WI38 (cell line): ENCODE measurements at regions not wholly inside any gene's neighbourhood (a gene's known extent, or its start where the extent isn't known, plus 50 kb on each side); places are given as distances from the start of the nearest gene placed in this dataset.

Experiments
- H3K4me3 ChIP-seq: 2 replicates; pipeline ENCODE4 v1.5.1; 2011; ENCODE audit warnings: low read depth, mild to moderate bottlenecking, control low read depth, low read length
- CTCF ChIP-seq: IDR thresholded peaks from 2 replicates; pipeline ENCODE4 v1.5.1; 2012; ENCODE audit warnings: low read depth, mild to moderate bottlenecking, control low read depth, low read length

DNA sequence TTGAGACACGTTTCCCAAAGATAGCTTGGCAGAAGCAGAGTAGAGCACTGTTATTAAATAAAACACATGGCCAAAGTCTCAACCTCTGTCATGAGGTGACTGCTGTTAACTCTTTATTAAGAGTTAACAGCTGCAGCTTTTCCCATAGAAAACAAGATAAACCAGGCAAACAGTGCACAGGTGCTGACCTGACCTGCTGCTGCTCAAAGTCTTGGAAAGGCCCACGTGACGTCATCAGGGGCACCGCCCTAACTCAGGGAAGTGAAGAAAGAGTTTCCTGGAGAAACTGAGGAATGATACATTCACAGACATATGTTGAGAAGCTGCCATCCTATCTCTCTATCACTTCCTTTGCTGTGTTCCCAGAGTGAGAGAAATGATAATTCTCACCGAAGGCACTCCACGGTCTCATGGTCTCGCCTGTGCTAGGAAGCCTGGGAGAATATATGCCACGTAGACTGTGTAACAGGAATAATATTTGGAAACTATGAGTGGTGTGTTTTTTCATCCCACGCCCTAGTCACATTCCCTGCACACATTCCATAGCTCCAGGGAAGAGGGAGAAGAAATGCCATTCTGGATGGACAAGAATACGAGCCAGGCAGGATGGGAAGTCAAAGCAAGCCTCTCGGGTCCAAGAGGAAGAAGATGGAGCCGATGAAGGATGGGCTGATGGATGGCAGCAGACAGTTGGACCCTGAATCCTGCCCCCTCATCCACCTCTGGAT lies 146.2 kb upstream of the NFE2L3 start:
- no peak for TF ChIP-seq CTCF
- no peak overlapping the region for H3K4me3 ChIP-seq

GRCh38 chr7:26006426-26006825 lies 145.6 kb upstream of the NFE2L3 start:
- TF ChIP-seq CTCF: no peak
- no peak overlapping the region for H3K4me3 ChIP-seq

- no peak overlapping the region for H3K4me3 ChIP-seq
- no peak for TF ChIP-seq CTCF
Observed at GRCh38 chr7:26007510-26007909, 144.5 kb upstream of the NFE2L3 start.

- no peak for TF ChIP-seq CTCF
- H3K4me3 ChIP-seq: no peak overlapping the region
Observed at GRCh38 chr7:26008428-26008827, 143.6 kb upstream of the NFE2L3 start.

GRCh38 chr7:26011039-26011696 lies 140.8 kb upstream of the NFE2L3 start:
- no peak for TF ChIP-seq CTCF
- H3K4me3 ChIP-seq: no peak overlapping the region

DNA sequence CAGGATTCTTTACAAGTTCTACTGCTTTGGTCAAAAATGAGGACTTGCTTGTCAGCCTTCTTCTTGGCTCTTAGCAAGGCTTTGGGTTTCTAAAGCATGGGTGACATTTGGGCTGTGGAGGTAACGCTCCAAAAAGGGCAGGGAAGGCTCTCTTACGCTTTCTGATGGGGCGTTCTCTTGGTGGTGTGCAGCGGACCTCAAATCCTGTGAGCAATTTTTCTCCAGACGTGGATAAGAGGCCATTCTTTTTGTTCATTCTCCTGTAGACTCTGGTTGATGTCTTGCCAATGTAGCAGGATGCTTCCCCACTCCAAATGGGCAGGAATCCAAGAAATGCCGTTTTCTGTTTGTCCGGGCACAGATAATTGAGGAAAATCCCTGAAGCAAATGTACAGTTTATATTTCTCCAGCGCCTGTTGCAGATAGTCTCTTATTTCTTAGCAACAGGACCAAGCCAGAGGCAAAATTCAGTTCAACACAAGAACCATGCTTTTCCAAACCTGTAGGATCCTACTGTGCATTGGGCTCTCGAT lies 138.4 kb upstream of the NFE2L3 start:
- H3K4me3 ChIP-seq: no peak overlapping the region
- no peak for TF ChIP-seq CTCF

GRCh38 chr7:26022982-26023381 lies 129.0 kb upstream of the NFE2L3 start:
- TF ChIP-seq CTCF: no peak

More at GRCh38 chr7:26022982-26023381, 129.0 kb upstream of the NFE2L3 start:
- no peak overlapping the region for H3K4me3 ChIP-seq
